ENCODE measurements at regions not wholly inside any gene's neighbourhood (a gene's known extent, or its start where the extent isn't known, plus 50 kb on each side); places are given as distances from the start of the nearest gene placed in this dataset.

DNA sequence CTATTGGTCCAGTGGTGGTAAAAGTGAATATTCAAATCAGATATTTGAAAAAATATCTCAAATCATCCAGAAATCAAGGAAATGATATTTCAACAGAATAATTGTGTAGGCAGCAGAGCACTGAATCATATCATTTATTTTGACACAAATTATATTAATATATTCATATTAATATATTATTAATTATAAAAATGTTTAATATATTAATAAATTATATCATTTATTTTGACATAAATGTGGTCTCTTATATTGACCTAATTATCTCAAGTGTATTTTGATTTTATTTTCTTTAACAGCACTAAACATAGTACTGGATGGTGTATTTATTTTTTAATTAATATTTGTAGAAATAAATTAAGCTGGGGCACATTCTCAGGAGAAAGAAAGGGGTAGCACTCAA, 257.7 kb upstream of the THBS1 start:
- DNase-seq (ENCODE audit: extremely low read depth, low read depth) = no peak
- no peak overlapping the region for H3K4me3 ChIP-seq (replicated peaks; ENCODE audit: low read depth, low read length)
- TF ChIP-seq, protein P1, sequence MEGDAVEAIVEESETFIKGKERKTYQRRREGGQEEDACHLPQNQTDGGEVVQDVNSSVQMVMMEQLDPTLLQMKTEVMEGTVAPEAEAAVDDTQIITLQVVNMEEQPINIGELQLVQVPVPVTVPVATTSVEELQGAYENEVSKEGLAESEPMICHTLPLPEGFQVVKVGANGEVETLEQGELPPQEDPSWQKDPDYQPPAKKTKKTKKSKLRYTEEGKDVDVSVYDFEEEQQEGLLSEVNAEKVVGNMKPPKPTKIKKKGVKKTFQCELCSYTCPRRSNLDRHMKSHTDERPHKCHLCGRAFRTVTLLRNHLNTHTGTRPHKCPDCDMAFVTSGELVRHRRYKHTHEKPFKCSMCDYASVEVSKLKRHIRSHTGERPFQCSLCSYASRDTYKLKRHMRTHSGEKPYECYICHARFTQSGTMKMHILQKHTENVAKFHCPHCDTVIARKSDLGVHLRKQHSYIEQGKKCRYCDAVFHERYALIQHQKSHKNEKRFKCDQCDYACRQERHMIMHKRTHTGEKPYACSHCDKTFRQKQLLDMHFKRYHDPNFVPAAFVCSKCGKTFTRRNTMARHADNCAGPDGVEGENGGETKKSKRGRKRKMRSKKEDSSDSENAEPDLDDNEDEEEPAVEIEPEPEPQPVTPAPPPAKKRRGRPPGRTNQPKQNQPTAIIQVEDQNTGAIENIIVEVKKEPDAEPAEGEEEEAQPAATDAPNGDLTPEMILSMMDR (IDR thresholded peaks at IDR 0.05; ENCODE audit: low read depth, low read length, missing control alignments) = no peak

DNA sequence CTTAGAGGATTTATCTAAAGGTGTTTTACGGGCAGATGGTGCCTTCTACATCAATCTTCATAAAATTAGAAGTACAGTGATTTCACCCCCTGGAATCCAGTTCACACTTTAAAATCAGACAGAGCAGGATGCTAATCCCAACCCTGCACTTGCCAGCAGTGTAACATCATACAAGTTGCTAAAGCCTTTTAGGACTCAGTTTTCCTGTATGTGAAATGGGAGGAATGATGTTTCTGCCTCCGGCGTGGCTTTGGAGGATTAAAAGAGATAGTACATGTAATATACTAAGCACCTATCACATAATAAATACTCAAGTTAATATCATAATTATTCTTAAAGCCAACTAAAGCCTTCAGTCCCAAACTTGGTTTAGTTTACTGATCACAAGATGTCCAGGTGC, 257.2 kb upstream of the THBS1 start:
- TF ChIP-seq, protein P1 (IDR thresholded peaks at IDR 0.05; ENCODE audit: low read depth, low read length, missing control alignments) = no peak
- no peak for DNase-seq (ENCODE audit: extremely low read depth, low read depth)

DNA sequence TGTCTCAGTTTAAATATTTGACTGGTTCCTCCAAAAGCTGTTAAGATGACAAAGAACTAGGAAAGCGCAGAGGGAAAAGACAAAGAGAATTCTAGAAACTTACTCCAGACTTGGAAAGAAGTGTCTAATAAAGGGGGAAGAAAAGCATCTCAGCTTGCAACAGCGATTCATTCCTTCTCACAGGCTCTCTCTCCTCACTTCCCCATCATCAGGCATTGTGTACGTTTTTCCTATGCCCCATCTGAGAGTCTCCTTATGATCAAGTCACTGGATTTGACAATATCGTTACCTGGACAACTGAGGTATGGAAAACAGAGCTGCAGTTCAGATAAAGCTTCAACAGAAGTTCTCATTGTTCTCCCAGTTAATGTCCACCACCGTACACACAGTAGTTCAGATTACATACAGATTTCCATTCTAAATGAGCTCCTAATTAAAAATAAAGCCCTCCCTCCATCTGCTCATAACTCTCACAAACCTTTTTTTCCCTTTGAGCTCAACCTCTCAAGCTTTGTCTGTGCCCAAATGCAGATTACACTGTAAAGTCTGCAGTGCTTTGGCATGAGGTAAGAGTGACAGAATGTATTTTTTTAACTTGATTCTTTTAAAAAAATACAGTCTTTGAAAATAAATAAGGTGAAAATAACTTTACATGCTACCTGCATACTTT, 254.4 kb upstream of the THBS1 start:
- TF ChIP-seq, protein P1 (IDR thresholded peaks at IDR 0.05; ENCODE audit: low read depth, low read length, missing control alignments) = no peak
- DNase-seq (ENCODE audit: extremely low read depth, low read depth) = no peak
- H3K4me3 ChIP-seq (replicated peaks; ENCODE audit: low read depth, low read length) = no peak overlapping the region

More for the DNA sequence above, 257.2 kb upstream of the THBS1 start:
- no peak overlapping the region for H3K4me3 ChIP-seq (replicated peaks; ENCODE audit: low read depth, low read length)

DNA sequence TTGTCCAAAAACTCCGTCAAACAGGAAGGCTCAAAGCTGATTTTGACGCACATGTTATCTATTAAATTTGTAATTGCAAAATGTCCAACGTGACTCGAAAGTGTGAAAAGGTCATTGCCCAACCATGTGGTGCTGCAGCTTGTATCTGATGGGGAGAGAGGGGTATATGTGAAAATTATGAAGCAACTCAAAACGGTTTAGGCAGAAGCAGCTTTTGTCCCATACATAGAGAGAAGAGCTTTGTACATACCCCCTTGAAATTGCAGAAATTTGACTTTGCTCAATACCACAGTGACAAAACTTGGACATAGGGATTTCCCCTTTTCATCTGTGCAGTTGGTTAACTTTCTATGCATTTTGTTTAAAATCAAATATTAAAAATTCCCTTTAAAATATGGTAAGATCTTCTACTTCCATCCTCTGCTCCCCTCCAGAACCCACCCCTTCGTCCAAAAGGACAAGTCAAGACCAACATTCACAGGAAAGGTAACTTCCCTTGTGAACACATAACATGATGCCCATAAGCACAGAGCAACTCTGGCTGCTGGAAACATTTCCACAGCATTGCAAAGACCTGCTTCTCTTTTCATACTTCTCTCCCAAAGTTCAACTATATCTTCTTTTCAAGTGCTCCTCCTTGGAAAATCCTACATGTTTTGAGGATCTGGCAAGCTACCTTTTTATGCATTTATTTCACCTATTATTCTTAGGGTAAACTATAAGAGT, 253.7 kb upstream of the THBS1 start:
- no peak for DNase-seq (ENCODE audit: extremely low read depth, low read depth)
- TF ChIP-seq, protein P1 (IDR thresholded peaks at IDR 0.05; ENCODE audit: low read depth, low read length, missing control alignments) = no peak
- no peak overlapping the region for H3K4me3 ChIP-seq (replicated peaks; ENCODE audit: low read depth, low read length)

DNA sequence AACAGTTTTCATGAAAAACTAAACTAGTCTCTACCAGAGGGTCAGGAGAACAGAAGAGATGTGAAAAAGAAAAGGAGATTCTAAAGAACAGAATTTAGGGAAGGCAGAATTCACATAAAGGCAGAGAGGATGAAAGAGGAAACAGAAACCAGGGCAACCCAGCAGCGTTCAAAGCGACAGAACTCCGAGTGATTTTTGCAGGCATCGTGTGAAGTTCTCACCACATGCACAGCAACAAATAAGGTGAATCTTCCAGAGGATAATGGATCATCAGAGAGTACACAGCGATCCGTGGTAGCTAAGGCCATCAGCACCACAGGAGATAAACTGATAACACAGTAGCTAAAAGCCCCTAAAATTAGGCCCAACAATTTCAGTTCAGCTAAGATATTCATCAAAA, 250.8 kb upstream of the THBS1 start:
- TF ChIP-seq, protein P1 (IDR thresholded peaks at IDR 0.05; ENCODE audit: low read depth, low read length, missing control alignments) = no peak
- DNase-seq (ENCODE audit: extremely low read depth, low read depth) = no peak
- H3K4me3 ChIP-seq (replicated peaks; ENCODE audit: low read depth, low read length) = no peak overlapping the region

DNA sequence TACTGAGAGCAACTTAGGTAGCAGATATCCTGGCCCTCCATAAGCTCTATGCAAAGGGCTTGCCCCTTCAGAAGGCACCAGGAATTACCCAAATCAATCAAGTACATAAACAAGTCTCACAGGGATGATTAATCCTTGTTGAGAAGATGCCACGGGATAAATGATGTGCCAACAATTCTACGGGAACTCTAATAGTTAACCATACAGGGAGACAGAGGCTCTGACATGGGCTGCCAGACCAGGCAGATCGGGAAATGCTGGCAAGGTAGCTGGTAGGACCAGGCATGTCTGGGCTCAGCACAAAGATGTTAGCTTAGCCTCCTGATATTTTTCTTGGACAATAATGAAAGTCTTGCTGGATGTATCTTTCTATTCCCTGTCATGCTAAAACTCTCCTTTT, 249.3 kb upstream of the THBS1 start:
- TF ChIP-seq, protein P1 (IDR thresholded peaks at IDR 0.05; ENCODE audit: low read depth, low read length, missing control alignments) = no peak
- no peak for DNase-seq (ENCODE audit: extremely low read depth, low read depth)
- H3K4me3 ChIP-seq (replicated peaks; ENCODE audit: low read depth, low read length) = no peak overlapping the region

Measured in HFF-Myc (cell line).